ENCODE measurements at regions not wholly inside any gene's neighbourhood (a gene's known extent, or its start where the extent isn't known, plus 50 kb on each side); places are given as distances from the start of the nearest gene placed in this dataset.
"Not testable (repeated sequence)": the region's sequence is repeated elsewhere in the genome, so short reads cannot be mapped to it uniquely, and the experiment has no call there.

DNA sequence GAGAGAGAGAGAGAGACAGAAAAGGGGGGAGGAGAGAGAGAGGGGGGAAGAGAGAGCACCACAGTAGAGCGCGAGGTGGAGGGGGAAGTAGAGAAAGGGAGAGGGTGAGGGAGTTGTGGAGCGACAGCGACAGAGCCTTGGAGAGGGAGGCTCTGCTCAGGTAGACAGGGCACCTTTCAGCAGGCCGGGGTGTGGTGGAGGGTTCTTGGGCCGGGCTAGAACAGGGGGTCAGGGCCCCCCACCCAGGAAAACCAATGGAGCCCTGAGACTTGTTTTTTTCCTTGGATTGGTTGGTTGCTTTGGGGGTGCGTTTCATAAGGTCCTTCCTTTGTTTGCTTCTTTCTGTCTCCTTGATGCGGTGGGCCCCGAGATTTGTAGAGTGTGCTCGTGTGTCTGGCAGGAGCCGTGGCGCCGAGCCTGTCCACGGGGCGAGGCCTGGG is 1611.6 kb downstream of the SPATA31A7 start:
- TF ChIP-seq, protein P1, sequence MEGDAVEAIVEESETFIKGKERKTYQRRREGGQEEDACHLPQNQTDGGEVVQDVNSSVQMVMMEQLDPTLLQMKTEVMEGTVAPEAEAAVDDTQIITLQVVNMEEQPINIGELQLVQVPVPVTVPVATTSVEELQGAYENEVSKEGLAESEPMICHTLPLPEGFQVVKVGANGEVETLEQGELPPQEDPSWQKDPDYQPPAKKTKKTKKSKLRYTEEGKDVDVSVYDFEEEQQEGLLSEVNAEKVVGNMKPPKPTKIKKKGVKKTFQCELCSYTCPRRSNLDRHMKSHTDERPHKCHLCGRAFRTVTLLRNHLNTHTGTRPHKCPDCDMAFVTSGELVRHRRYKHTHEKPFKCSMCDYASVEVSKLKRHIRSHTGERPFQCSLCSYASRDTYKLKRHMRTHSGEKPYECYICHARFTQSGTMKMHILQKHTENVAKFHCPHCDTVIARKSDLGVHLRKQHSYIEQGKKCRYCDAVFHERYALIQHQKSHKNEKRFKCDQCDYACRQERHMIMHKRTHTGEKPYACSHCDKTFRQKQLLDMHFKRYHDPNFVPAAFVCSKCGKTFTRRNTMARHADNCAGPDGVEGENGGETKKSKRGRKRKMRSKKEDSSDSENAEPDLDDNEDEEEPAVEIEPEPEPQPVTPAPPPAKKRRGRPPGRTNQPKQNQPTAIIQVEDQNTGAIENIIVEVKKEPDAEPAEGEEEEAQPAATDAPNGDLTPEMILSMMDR (IDR thresholded peaks at IDR 0.05): not testable (repeated sequence)
- not testable (repeated sequence) for TF ChIP-seq POLR2A (IDR thresholded peaks at IDR 0.05)

Data from testis (tissue), 2 donors.